Liver (tissue), 3 donors: ENCODE measurements at regions not wholly inside any gene's neighbourhood (a gene's known extent, or its start where the extent isn't known, plus 50 kb on each side); places are given as distances from the start of the nearest gene placed in this dataset.

Experiments used
- ATF3 ChIP-seq: IDR thresholded peaks from 2 replicates; pipeline ENCODE4 v1.6.1; 2016; ENCODE audit warnings: antibody characterized with exemption
- CTCF ChIP-seq: fragments of 150-350 bp; IDR thresholded peaks from 2 replicates; pipeline ENCODE4 v1.5.1; 2017; ENCODE audit warnings: improper control_type of control experiment, low read depth, low read length; ENCODE audit not compliant: missing input control
- EGR1 ChIP-seq, 2 donors: IDR thresholded peaks; 2 replicates each; pipeline ENCODE4 v1.6.1; 2016 to 2018; ENCODE audit warnings: antibody characterized with exemption in 2 of 2, low read depth in 2 of 2
- HNF4G ChIP-seq: IDR thresholded peaks from 2 replicates; pipeline ENCODE4 v1.6.1; 2016; ENCODE audit warnings: antibody characterized with exemption
- JUND ChIP-seq, 2 donors: IDR thresholded peaks; 2 replicates each; pipeline ENCODE4 v1.6.1; 2016; ENCODE audit warnings: antibody characterized with exemption in 2 of 2
- MAX ChIP-seq: IDR thresholded peaks from 2 replicates; pipeline ENCODE4 v1.6.1; 2016; ENCODE audit warnings: antibody characterized with exemption
- RAD21 ChIP-seq, 2 donors: IDR thresholded peaks; 2 replicates each; pipeline ENCODE4 v1.6.1; 2016; ENCODE audit warnings: antibody characterized with exemption in 2 of 2, mild to moderate bottlenecking in 2 of 2
- REST ChIP-seq: IDR thresholded peaks from 2 replicates; pipeline ENCODE4 v1.6.1; 2016; ENCODE audit warnings: antibody characterized with exemption, mild to moderate bottlenecking
- SP1 ChIP-seq: IDR thresholded peaks from 2 replicates; pipeline ENCODE4 v1.6.1; 2018; ENCODE audit warnings: antibody characterized with exemption, mild to moderate bottlenecking
- TAF1 ChIP-seq: conservative IDR thresholded peaks from 2 replicates; pipeline ENCODE4 v1.6.1; 2016; ENCODE audit warnings: antibody characterized with exemption, mild to moderate bottlenecking
- YY1 ChIP-seq: IDR thresholded peaks from 2 replicates; pipeline ENCODE4 v1.6.1; 2016; ENCODE audit warnings: antibody characterized with exemption, mild to moderate bottlenecking
- donor health status: healthy.
- donor health status: healthy.

GRCh38 chr20:55632592-55632991, 372.7 kb downstream of the CBLN4 start:
- no peak for TF ChIP-seq CTCF
- TF ChIP-seq RAD21 (IDR thresholded peaks at IDR 0.05): no peak
- TF ChIP-seq HNF4G: no peak
- TF ChIP-seq EGR1 (IDR thresholded peaks at IDR 0.05; ENCODE audit: low read depth in 2 of 2): no peak
- TF ChIP-seq TAF1: no peak
- no peak for TF ChIP-seq SP1
- no peak for TF ChIP-seq REST
- TF ChIP-seq YY1: no peak
- TF ChIP-seq MAX: no peak
- TF ChIP-seq JUND (IDR thresholded peaks at IDR 0.05): no peak
- TF ChIP-seq ATF3: no peak
